ENCODE measurements at regions not wholly inside any gene's neighbourhood (a gene's known extent, or its start where the extent isn't known, plus 50 kb on each side); places are given as distances from the start of the nearest gene placed in this dataset.
"Not testable (repeated sequence)": the region's sequence is repeated elsewhere in the genome, so short reads cannot be mapped to it uniquely, and the experiment has no call there.

DNA sequence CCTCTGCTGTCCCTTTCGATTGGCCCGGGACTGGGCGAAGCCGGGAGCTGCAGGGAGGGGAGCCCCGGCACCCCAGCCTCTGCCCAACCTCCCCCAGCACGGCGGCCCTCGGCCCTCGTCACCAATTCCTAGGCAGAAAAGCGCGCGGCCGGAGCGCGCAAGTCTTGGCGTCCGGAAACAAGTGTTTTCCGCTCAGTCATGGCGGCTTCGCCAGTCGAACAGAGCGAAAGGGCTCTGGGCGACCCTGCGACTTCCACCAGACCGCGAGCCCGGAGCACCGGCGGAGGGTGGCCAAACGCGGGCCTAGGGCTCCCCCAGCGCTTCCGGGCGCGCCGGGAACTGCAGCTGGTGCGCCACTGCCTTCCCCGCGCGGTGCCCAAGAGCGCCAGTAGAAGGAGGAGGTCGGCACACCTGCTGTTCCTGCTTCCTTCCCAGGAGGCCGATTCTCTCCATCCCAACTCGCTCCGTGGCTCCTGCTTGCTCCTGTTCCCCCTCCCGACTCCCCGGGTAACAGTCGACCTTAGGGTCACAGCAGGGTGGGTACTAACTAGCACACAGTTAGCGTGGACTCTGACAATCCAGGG lies 729.9 kb downstream of the ZWINT start:
- TF ChIP-seq, protein P1, sequence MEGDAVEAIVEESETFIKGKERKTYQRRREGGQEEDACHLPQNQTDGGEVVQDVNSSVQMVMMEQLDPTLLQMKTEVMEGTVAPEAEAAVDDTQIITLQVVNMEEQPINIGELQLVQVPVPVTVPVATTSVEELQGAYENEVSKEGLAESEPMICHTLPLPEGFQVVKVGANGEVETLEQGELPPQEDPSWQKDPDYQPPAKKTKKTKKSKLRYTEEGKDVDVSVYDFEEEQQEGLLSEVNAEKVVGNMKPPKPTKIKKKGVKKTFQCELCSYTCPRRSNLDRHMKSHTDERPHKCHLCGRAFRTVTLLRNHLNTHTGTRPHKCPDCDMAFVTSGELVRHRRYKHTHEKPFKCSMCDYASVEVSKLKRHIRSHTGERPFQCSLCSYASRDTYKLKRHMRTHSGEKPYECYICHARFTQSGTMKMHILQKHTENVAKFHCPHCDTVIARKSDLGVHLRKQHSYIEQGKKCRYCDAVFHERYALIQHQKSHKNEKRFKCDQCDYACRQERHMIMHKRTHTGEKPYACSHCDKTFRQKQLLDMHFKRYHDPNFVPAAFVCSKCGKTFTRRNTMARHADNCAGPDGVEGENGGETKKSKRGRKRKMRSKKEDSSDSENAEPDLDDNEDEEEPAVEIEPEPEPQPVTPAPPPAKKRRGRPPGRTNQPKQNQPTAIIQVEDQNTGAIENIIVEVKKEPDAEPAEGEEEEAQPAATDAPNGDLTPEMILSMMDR (IDR thresholded peaks at IDR 0.05; ENCODE audit: borderline replicate concordance, control extremely low read depth, extremely low read depth, insufficient read depth, missing control alignments) = peak; percentile 63
- peak; percentile 57 for DNase-seq (ENCODE audit: low spot score)

DNA sequence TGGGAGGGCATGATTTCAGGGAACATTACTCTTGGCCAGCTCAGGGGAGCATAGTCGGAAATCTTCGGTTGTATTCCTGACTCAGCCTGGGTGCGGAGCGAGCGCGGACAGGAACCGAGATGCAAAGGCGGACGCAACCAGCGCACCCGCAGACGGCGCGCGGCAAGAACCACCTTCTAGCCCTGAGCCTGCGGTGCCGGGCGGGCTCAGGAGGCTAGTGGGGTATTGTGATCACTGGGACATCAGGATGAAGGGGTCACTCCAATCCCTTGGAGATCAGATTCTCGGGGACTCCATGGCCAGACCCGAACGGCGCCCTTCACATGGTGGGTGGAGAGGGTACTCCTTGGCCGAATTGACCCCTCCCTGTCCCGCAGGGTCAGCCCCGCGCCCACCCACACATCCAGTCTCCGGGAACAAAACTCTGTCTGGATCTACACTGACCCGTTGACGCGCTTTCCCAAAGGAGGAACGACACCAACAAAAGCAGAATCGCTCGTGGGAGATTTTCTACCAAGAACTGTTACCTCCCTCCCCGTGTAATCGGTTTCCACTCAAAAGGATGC lies 730.5 kb downstream of the ZWINT start:
- no peak for DNase-seq (ENCODE audit: low spot score)
- TF ChIP-seq, protein P1 (IDR thresholded peaks at IDR 0.05; ENCODE audit: borderline replicate concordance, control extremely low read depth, extremely low read depth, insufficient read depth, missing control alignments) = no peak
- in situ Hi-C loops (cut with MboI; ENCODE audit: low sequenced_read_pairs, unreplicated experiment) = no loop called here

More for the DNA sequence above, 729.9 kb downstream of the ZWINT start:
- in situ Hi-C loops (cut with MboI; ENCODE audit: low sequenced_read_pairs, unreplicated experiment) = no loop called here

DNA sequence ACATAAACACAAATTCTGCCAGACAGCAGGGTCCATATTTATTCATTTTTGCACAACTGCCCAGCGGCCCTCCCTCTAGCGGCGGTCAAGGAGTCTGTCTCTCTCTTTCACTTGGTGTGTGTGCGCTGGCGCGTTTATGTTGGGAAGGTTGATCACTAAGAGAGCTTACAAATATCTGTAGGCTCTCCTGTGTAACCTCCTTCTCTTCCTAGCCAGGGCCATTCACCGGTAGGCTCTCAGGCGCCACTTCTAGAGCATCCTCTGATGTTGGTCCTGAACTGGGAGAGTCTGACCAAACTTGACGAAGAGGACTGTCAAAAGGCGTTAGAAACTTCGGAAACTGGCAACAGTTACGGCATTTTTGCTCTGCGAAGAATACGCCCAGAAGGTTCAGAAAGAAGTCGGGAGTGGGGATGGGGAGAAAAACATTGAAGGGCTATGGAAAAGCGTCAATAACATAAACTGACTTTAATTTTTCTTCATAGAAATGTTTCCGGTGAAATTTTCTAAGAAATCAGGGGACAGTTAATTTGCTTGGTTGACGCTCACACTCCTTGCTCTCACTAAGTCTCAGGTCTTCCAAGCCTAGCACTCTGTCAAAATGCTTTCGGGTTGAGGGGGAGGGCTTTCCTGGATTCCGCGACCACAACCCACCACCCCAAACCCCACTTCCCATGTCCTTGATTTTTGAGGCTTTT lies 731.1 kb downstream of the ZWINT start:
- no peak for DNase-seq (ENCODE audit: low spot score)
- in situ Hi-C loops (cut with MboI; ENCODE audit: low sequenced_read_pairs, unreplicated experiment) = no loop called here
- TF ChIP-seq, protein P1 (IDR thresholded peaks at IDR 0.05; ENCODE audit: borderline replicate concordance, control extremely low read depth, extremely low read depth, insufficient read depth, missing control alignments) = no peak

DNA sequence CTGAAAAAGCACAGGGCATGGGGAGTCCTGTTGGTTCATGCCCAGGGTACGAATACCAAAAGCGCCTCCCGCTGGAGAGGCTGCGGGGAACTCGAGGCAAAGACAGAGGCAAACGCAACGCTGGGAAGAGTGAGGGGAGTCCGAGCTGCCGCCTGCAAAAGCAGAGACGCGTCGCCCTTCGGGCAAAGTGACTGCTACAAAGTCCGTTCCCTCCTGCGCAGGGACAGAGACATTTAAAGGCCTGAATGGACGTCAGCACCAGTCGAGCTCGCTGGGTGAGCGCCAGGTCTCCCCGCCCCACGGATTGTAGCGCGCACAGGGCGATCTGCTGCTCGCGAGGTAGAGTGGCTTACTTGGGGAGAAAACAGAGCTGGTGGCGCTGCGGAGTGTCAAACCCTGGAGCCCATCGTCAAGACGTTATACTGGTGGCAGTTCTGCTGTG lies 732.8 kb downstream of the ZWINT start:
- DNase-seq (ENCODE audit: low spot score) = no peak
- TF ChIP-seq, protein P1 (IDR thresholded peaks at IDR 0.05; ENCODE audit: borderline replicate concordance, control extremely low read depth, extremely low read depth, insufficient read depth, missing control alignments) = no peak
- in situ Hi-C loops (cut with MboI; ENCODE audit: low sequenced_read_pairs, unreplicated experiment) = no loop called here

DNA sequence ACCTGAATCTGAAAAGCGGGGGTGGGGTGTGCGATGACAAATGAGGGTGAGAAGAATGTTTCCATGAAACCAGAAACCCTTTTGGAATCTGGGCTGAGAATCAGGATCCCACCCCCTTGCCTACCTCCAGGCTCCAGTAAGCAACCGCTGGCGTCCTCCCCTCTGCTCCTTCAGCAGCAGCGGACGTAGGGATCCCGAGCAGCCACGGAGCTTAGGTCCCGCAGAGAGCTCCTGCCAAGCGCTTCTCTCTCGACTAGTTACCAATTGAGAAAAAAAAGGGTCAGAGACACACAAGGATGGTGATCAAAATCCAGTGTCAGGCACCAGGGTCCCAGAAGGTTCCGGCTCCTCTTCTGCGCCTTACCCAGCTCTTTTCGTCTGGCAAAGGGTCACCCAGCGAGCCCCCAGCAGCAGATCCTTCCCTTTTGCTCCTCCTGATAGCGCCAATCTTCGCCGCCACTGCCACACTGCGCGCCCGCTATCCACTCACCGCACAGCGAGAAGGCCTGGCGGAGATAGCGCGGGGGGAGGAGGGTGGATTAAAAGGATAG lies 733.5 kb downstream of the ZWINT start:
- in situ Hi-C loops (cut with MboI; ENCODE audit: low sequenced_read_pairs, unreplicated experiment) = no loop called here
- TF ChIP-seq, protein P1 (IDR thresholded peaks at IDR 0.05; ENCODE audit: borderline replicate concordance, control extremely low read depth, extremely low read depth, insufficient read depth, missing control alignments) = no peak
- no peak for DNase-seq (ENCODE audit: low spot score)

DNA sequence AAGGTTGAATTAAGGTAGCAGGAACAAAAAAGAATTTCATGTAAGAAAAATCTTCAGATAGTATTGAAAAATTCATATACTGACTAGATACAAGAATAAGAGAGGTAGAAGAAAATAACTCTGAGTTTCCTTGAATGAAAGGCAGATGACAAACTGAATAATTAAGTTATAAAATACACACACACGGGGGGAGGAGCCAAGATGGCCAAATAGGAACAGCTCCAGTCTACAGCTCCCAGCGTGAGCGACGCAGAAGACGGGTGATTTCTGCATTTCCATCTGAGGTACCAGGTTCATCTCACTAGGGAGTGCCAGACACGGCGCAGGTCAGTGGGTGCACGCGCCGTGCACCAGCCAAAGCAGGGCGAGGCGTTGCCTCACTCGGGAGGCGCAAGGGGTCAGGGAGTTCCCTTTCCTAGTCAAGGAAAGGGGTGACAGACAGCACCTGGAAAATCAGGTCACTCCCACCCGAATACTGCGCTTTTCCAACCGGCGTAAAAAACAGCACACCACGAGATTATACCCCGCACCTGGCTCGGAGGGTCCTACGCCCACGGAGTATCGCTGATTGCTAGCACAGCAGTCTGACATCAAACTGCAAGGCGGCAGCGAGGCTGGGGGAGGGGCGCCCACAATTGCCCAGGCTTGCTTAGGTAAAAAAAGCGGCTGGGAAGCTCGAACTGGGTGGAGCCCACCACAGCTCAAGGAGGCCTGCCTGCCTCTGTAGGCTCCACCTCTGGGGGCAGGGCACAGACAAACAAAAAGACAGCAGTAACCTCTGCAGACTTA lies 759.2 kb downstream of the ZWINT start:
- in situ Hi-C loops (cut with MboI; ENCODE audit: low sequenced_read_pairs, unreplicated experiment); DNase-seq (ENCODE audit: low spot score): not testable (repeated sequence)
